SK-N-SH (cell line): ENCODE measurements at regions not wholly inside any gene's neighbourhood (a gene's known extent, or its start where the extent isn't known, plus 50 kb on each side); places are given as distances from the start of the nearest gene placed in this dataset.

ENCODE experiments used
- CTCF ChIP-seq: fragments of 200-600 bp; sonication (generic); IDR thresholded peaks from 2 replicates; pipeline ENCODE4 v1.6.1; 2017; ENCODE audit warnings: antibody characterized with exemption, mild to moderate bottlenecking, moderate library complexity
- EP300 ChIP-seq, 2 experiments: IDR thresholded peaks; 2 replicates each; pipeline versions ENCODE4 v1.4.0 to v1.6.1; 2012; ENCODE audit warnings: borderline replicate concordance in 1 of 2, low read depth in 1 of 2, low read length in 1 of 2
- EZH2phosphoT487 ChIP-seq: fragments of 200-600 bp; sonication (generic); IDR thresholded peaks from 2 replicates; pipeline ENCODE4 v1.6.1; 2017; ENCODE audit warnings: low read depth, mixed run types, mild to moderate bottlenecking, antibody characterized with exemption, moderate library complexity, borderline replicate concordance
- MAX ChIP-seq: IDR thresholded peaks from 2 replicates; pipeline ENCODE4 v1.4.0; 2012; ENCODE audit warnings: low read depth
- POLR2AphosphoS5 ChIP-seq: IDR thresholded peaks from 2 replicates; pipeline ENCODE4 v1.6.1; 2012; ENCODE audit warnings: low read depth, low read length
- RAD21 ChIP-seq: IDR thresholded peaks from 2 replicates; pipeline ENCODE4 v1.6.1; 2012; ENCODE audit warnings: mild to moderate bottlenecking, low read length
- REST ChIP-seq: IDR thresholded peaks from 2 replicates; pipeline ENCODE4 v1.6.1; 2012; ENCODE audit warnings: mild to moderate bottlenecking, low read depth, low read length, moderate library complexity
- TAF1 ChIP-seq: IDR thresholded peaks from 2 replicates; pipeline ENCODE4 v1.6.1; 2012; ENCODE audit warnings: low read depth, mild to moderate bottlenecking, low read length, moderate library complexity, borderline replicate concordance
- USF1 ChIP-seq: IDR thresholded peaks from 2 replicates; pipeline ENCODE4 v1.4.0; 2012; ENCODE audit warnings: low read depth, borderline replicate concordance

- no peak for TF ChIP-seq USF1
- no peak for TF ChIP-seq REST
- no peak for TF ChIP-seq EZH2phosphoT487
- no peak for TF ChIP-seq EP300 (IDR thresholded peaks at IDR 0.05; ENCODE audit: borderline replicate concordance in 1 of 2, low read depth in 1 of 2, low read length in 1 of 2)
- no peak for TF ChIP-seq MAX
- TF ChIP-seq CTCF, result no peak
- no peak for TF ChIP-seq POLR2AphosphoS5
- TF ChIP-seq TAF1, result no peak
- no peak for TF ChIP-seq RAD21
Measured at GRCh38 chr1:62978741-62979140, 194.8 kb downstream of the ATG4C start.
